Nephron (organoid): ENCODE measurements at regions not wholly inside any gene's neighbourhood (a gene's known extent, or its start where the extent isn't known, plus 50 kb on each side); places are given as distances from the start of the nearest gene placed in this dataset.
"Not testable (repeated sequence)": the region's sequence is repeated elsewhere in the genome, so short reads cannot be mapped to it uniquely, and the experiment has no call there.

Source experiments
- H3K27ac Mint-ChIP-seq, 3 experiments: 2 replicates each; pipeline ENCODE4 v1.8.0; 2020; ENCODE audit warnings: mixed read lengths in 3 of 3, mild to moderate bottlenecking in 2 of 3, moderate library complexity in 1 of 3
- H3K27me3 Mint-ChIP-seq: 2 replicates; pipeline ENCODE4 v1.8.0; 2021; ENCODE audit warnings: low read depth, mild to moderate bottlenecking, moderate library complexity, mixed read lengths
- H3K36me3 Mint-ChIP-seq: 2 replicates; pipeline ENCODE4 v1.8.0; 2020; ENCODE audit warnings: low read depth, mixed read lengths
- H3K4me1 Mint-ChIP-seq: 2 replicates; pipeline ENCODE4 v1.8.0; 2020; ENCODE audit warnings: mixed read lengths
- H3K4me3 Mint-ChIP-seq, 3 experiments: 2 replicates each; pipeline ENCODE4 v1.8.0; 2020; ENCODE audit warnings: mild to moderate bottlenecking in 3 of 3, mixed read lengths in 3 of 3, moderate library complexity in 2 of 3
- H3K9me3 Mint-ChIP-seq: 2 replicates; pipeline ENCODE4 v1.8.0; 2020; ENCODE audit warnings: mixed read lengths
- CTCF ChIP-seq, 3 experiments: fragments of 200-600 bp; sonication (generic); IDR thresholded peaks; one replicate each; pipeline ENCODE4 v1.5.0; 2021; ENCODE audit warnings: antibody characterized with exemption in 3 of 3; ENCODE audit not compliant: unreplicated experiment in 3 of 3

- no peaks in the 10 kb centered on the region for H3K9me3 Mint-ChIP-seq
- no peaks in the 10 kb centered on the region for H3K27me3 Mint-ChIP-seq
- no peak overlapping the region for H3K4me3 Mint-ChIP-seq
- H3K27ac Mint-ChIP-seq, result no peak overlapping the region
- TF ChIP-seq CTCF (IDR thresholded peaks at IDR 0.05; ENCODE audit: unreplicated experiment in 3 of 3), result no peak
- H3K4me1 Mint-ChIP-seq, result no peaks in the 10 kb centered on the region
- no peaks in the 10 kb centered on the region for H3K36me3 Mint-ChIP-seq
These were observed 597.2 kb upstream of the CDH10 start for GRCh38 chr5:25241981-25242380.

GRCh38 chr5:25238720-25239119 is 593.9 kb upstream of the CDH10 start:
- not testable (repeated sequence) for H3K36me3 Mint-ChIP-seq, H3K4me3 Mint-ChIP-seq

GRCh38 chr5:25224316-25224982 is 579.7 kb upstream of the CDH10 start:
- Mint-ChIP-seq H3K4me1 (no peaks in the 10 kb centered on the region), H3K27ac (no peak overlapping the region), H3K4me3 (no peak overlapping the region), H3K9me3 (no peaks in the 10 kb centered on the region), H3K36me3 (no peaks in the 10 kb centered on the region), H3K27me3 (no peaks in the 10 kb centered on the region)
- TF ChIP-seq CTCF (IDR thresholded peaks at IDR 0.05; ENCODE audit: unreplicated experiment in 3 of 3), result no peak

More at GRCh38 chr5:25238720-25239119, 593.9 kb upstream of the CDH10 start:
- H3K27ac Mint-ChIP-seq, H3K4me1 Mint-ChIP-seq, H3K27me3 Mint-ChIP-seq, H3K9me3 Mint-ChIP-seq: not testable (repeated sequence)

- not testable (repeated sequence) for H3K4me3 Mint-ChIP-seq, H3K27ac Mint-ChIP-seq, H3K36me3 Mint-ChIP-seq, H3K27me3 Mint-ChIP-seq, H3K4me1 Mint-ChIP-seq, H3K9me3 Mint-ChIP-seq
These were observed 555.1 kb upstream of the CDH10 start for GRCh38 chr5:25199902-25200301.

- Mint-ChIP-seq H3K27ac (no peak overlapping the region), H3K4me3 (no peak overlapping the region), H3K4me1 (no peaks in the 10 kb centered on the region), H3K9me3 (no peaks in the 10 kb centered on the region), H3K36me3 (no peaks in the 10 kb centered on the region), H3K27me3 (no peaks in the 10 kb centered on the region)
- no peak for TF ChIP-seq CTCF (IDR thresholded peaks at IDR 0.05; ENCODE audit: unreplicated experiment in 3 of 3)
These were observed 545.8 kb upstream of the CDH10 start for GRCh38 chr5:25190521-25191000.

- TF ChIP-seq CTCF (IDR thresholded peaks at IDR 0.05; ENCODE audit: unreplicated experiment in 3 of 3), result no peak
- Mint-ChIP-seq H3K27me3 (no peaks in the 10 kb centered on the region), H3K27ac (no peak overlapping the region), H3K4me1 (no peaks in the 10 kb centered on the region), H3K36me3 (no peaks in the 10 kb centered on the region), H3K9me3 (no peaks in the 10 kb centered on the region), H3K4me3 (no peak overlapping the region)
These were observed 536.5 kb upstream of the CDH10 start for GRCh38 chr5:25181249-25181648.

- not testable (repeated sequence) for H3K4me3 Mint-ChIP-seq, H3K4me1 Mint-ChIP-seq, H3K36me3 Mint-ChIP-seq, H3K9me3 Mint-ChIP-seq, H3K27me3 Mint-ChIP-seq
- H3K27ac Mint-ChIP-seq, result peak overlapping the region; percentile 29 to 51 (median 38)
These were observed 517.8 kb upstream of the CDH10 start for GRCh38 chr5:25162616-25163015.
